HCT116 (cell line): ENCODE measurements at regions not wholly inside any gene's neighbourhood (a gene's known extent, or its start where the extent isn't known, plus 50 kb on each side); places are given as distances from the start of the nearest gene placed in this dataset.

Experiments
- ATAC-seq: fragments of 200-7000 bp; cut with Tn5 transposase; 2 replicates; pipeline ENCODE4 v1.9.1; 2020; ENCODE audit warnings: mild to moderate bottlenecking, moderate library complexity
- BruUV-seq: library from RNA; stranded (reverse); fragments of 400-500 nt; replicated peaks from 2 replicates; lab custom pipeline; 2021; lab: Mats Ljungman, UMichigan
- CTCF ChIA-PET: fragments of 300-600 bp; sonication (Branson Sonifier 250); formaldehyde crosslinking; loops from one replicate; lab custom pipeline; 2021; ENCODE audit warnings: antibody characterized with exemption; lab: Charles Lee
- POLR2A ChIA-PET: fragments of 300-600, 350-600 bp; sonication (Branson Sonifier 250); formaldehyde crosslinking; loops from one replicate; lab custom pipeline; 2021; ENCODE audit warnings: antibody characterized with exemption; lab: Charles Lee
- RAD21 ChIA-PET, 2 experiments: fragments of 300-600 bp; sonication (Branson Sonifier 250); formaldehyde crosslinking; loops; one replicate each; lab custom pipeline; 2023; ENCODE audit warnings: low total read pairs in 2 of 2; ENCODE audit not compliant: uncharacterized antibody in 2 of 2, unreplicated experiment in 2 of 2, low non-redundant PET in 1 of 2; lab: Charles Lee
- DNase-seq: peaks from one replicate; pipeline ENCODE4 v3.0.0-alpha.2; 2010; ENCODE audit warnings: low read depth, low spot score
- H2AFZ ChIP-seq: fragments of 200-600 bp; shearing (Covaris generic), sonication (generic); 2 replicates; pipeline ENCODE4 v1.6.1; 2017; ENCODE audit warnings: low read depth, mixed run types, mixed read lengths, antibody characterized with exemption, low read length; ENCODE audit not compliant: poor library complexity, severe bottlenecking
- H3K27ac ChIP-seq: 2 replicates; pipeline ENCODE4 v1.5.1; 2012; ENCODE audit warnings: low read depth, low read length
- H3K27me3 ChIP-seq: fragments of 200-600 bp; sonication (generic); 2 replicates; pipeline ENCODE4 v1.6.1; 2016; ENCODE audit warnings: mixed run types, low read length, mixed read lengths; ENCODE audit not compliant: insufficient read depth
- H3K36me3 ChIP-seq, 2 experiments: fragments of 200-500 bp in 1 of 2; fragments of 200-600 bp in 1 of 2; sonication (Bioruptor generic) in 1 of 2; sonication (generic) in 1 of 2; 2 replicates each; pipeline versions ENCODE4 v1.5.1 to v1.6.1; 2014 to 2016; ENCODE audit warnings: low read length in 2 of 2, inconsistent platforms in 1 of 2, mixed read lengths in 1 of 2, mixed run types in 1 of 2; ENCODE audit not compliant: insufficient read depth in 2 of 2, control insufficient read depth in 1 of 2
- H3K4me1 ChIP-seq, 2 experiments: fragments of 200-600 bp in 1 of 2; sonication (generic) in 1 of 2; 2 replicates each; pipeline versions ENCODE4 v1.5.1 to v1.6.1; 2012 to 2017; ENCODE audit warnings: low read length in 2 of 2, inconsistent platforms in 1 of 2, mild to moderate bottlenecking in 1 of 2, mixed read lengths in 1 of 2, mixed run types in 1 of 2, moderate library complexity in 1 of 2; ENCODE audit not compliant: insufficient read depth in 2 of 2, control insufficient read depth in 1 of 2
- H3K4me2 ChIP-seq: fragments of 200-600 bp; sonication (generic); 2 replicates; pipeline ENCODE4 v1.6.1; 2017; ENCODE audit warnings: mixed run types, low read length, mixed read lengths
- H3K4me3 ChIP-seq, 2 experiments: fragments of 200-600 bp in 1 of 2; sonication (generic) in 1 of 2; replicated peaks in 1 of 2; 2 replicates each; pipeline ENCODE4 v1.5.1; 2011 to 2016; ENCODE audit warnings: low read length in 2 of 2, control low read depth in 1 of 2, low read depth in 1 of 2, mild to moderate bottlenecking in 1 of 2, mixed read lengths in 1 of 2, mixed run types in 1 of 2
- H3K79me2 ChIP-seq: fragments of 200-600 bp; sonication (generic); 2 replicates; pipeline ENCODE4 v1.6.1; 2017; ENCODE audit warnings: mild to moderate bottlenecking, mixed run types, low read length, moderate library complexity, mixed read lengths; ENCODE audit not compliant: insufficient read depth
- H3K9ac ChIP-seq: fragments of 200-600 bp; sonication (generic); 2 replicates; pipeline ENCODE4 v1.6.1; 2016; ENCODE audit warnings: low read length, mixed read lengths
- H3K9me2 ChIP-seq: fragments of 200-600 bp; sonication (generic), shearing (Covaris generic); 2 replicates; pipeline ENCODE4 v1.6.1; 2017; ENCODE audit warnings: mixed run types, mild to moderate bottlenecking, moderate library complexity; ENCODE audit not compliant: insufficient read depth
- H3K9me3 ChIP-seq, 2 experiments: fragments of 200-500 bp in 1 of 2; fragments of 200-600 bp in 1 of 2; sonication (Bioruptor generic) in 1 of 2; sonication (generic) in 1 of 2; 2 replicates each; pipeline ENCODE4 v1.6.1; 2014 to 2017; ENCODE audit warnings: low read length in 2 of 2, mixed read lengths in 2 of 2, inconsistent platforms in 1 of 2, low read depth in 1 of 2, mild to moderate bottlenecking in 1 of 2, mixed run types in 1 of 2, moderate library complexity in 1 of 2; ENCODE audit not compliant: control insufficient read depth in 1 of 2, insufficient read depth in 1 of 2
- H4K20me1 ChIP-seq: fragments of 200-600 bp; sonication (generic), shearing (Covaris generic); 2 replicates; pipeline ENCODE4 v1.6.1; 2017; ENCODE audit warnings: mixed run types, mild to moderate bottlenecking, moderate library complexity; ENCODE audit not compliant: insufficient read depth
- CBX3 ChIP-seq: IDR thresholded peaks from 2 replicates; pipeline ENCODE4 v1.6.1; 2012; ENCODE audit warnings: low read depth
- CEBPB ChIP-seq: IDR thresholded peaks from 2 replicates; pipeline ENCODE4 v1.6.1; 2012; ENCODE audit warnings: low read depth
- EGR1 ChIP-seq: IDR thresholded peaks from 2 replicates; pipeline ENCODE4 v1.6.1; 2012; ENCODE audit warnings: low read depth
- ELF1 ChIP-seq: IDR thresholded peaks from 2 replicates; pipeline ENCODE4 v1.6.1; 2012; ENCODE audit warnings: low read depth, borderline replicate concordance
- EZH2 ChIP-seq: fragments of 200-600 bp; sonication (generic); IDR thresholded peaks from 2 replicates; pipeline ENCODE4 v1.6.1; 2017; ENCODE audit warnings: antibody characterized with exemption, mixed run types
- EZH2phosphoT487 ChIP-seq: fragments of 200-600 bp; IDR thresholded peaks from 2 replicates; pipeline ENCODE4 v1.6.1; 2018; ENCODE audit warnings: antibody characterized with exemption, borderline replicate concordance
- FOSL1 ChIP-seq: IDR thresholded peaks from 2 replicates; pipeline ENCODE4 v1.6.1; 2012; ENCODE audit warnings: low read depth
- JUND ChIP-seq: IDR thresholded peaks from 2 replicates; pipeline ENCODE4 v1.6.1; 2012
- RAD21 ChIP-seq: IDR thresholded peaks from 2 replicates; pipeline ENCODE4 v1.6.1; 2012; ENCODE audit warnings: low read depth, mild to moderate bottlenecking
- SIN3A ChIP-seq: IDR thresholded peaks from 2 replicates; pipeline ENCODE4 v1.6.1; 2012; ENCODE audit warnings: low read depth
- TCF7L2 ChIP-seq: IDR thresholded peaks from 2 replicates; pipeline ENCODE4 v1.7.0; 2011; ENCODE audit warnings: borderline replicate concordance, inconsistent platforms; ENCODE audit not compliant: insufficient read depth, insufficient read length; ENCODE audit errors: extremely low read depth
- ZBTB33 ChIP-seq: IDR thresholded peaks from 2 replicates; pipeline ENCODE4 v1.6.1; 2011; ENCODE audit warnings: mild to moderate bottlenecking, low read length, moderate library complexity; ENCODE audit not compliant: insufficient replicate concordance; ENCODE audit errors: extremely low read depth
- ZFX ChIP-seq: fragments of 450-650 bp; IDR thresholded peaks from 2 replicates; pipeline ENCODE4 v1.6.1; 2017
- ZNF274 ChIP-seq: fragments of 200-500 bp; sonication (Bioruptor generic); IDR thresholded peaks from 2 replicates; pipeline ENCODE4 v1.6.1; 2014; ENCODE audit warnings: mild to moderate bottlenecking, low read depth, low read length, inconsistent platforms
- intact Hi-C: fragments of 100-400 bp; cut with micrococcal nuclease; formaldehyde crosslinking; loops from 2 replicates; pipeline ENCODE4 v1.10.0; 2022
- TF ChIP-seq, protein P1 (sequence below): IDR thresholded peaks from 2 replicates; pipeline ENCODE4 v1.6.1; 2012; ENCODE audit warnings: low read depth
- TF ChIP-seq, protein P2 (sequence below): IDR thresholded peaks from 2 replicates; pipeline ENCODE4 v1.6.1; 2012
- TF ChIP-seq, protein P3 (sequence below), 3 experiments: fragments of 200-600 bp in 1 of 3; sonication (generic) in 1 of 3; IDR thresholded peaks in 2 of 3; conservative IDR thresholded peaks in 1 of 3; 2 replicates each; pipeline ENCODE4 v1.5.1; 2012 to 2017; ENCODE audit warnings: low read depth in 2 of 3, low read length in 2 of 3, antibody characterized with exemption in 1 of 3, borderline replicate concordance in 1 of 3, control low read depth in 1 of 3, mild to moderate bottlenecking in 1 of 3, mixed read lengths in 1 of 3, mixed run types in 1 of 3, moderate library complexity in 1 of 3; ENCODE audit not compliant: insufficient read depth in 1 of 3

- Histone ChIP-seq H3K4me3 (no peak overlapping the region), H3K4me2 (no peak overlapping the region), H3K27me3 (no peaks in the 10 kb centered on the region), H3K9ac (no peak overlapping the region), H2AFZ (no peak overlapping the region), H3K4me1 (no peaks in the 10 kb centered on the region), H3K27ac (no peak overlapping the region), H3K9me2 (no peaks in the 10 kb centered on the region), H4K20me1 (no peaks in the 10 kb centered on the region), H3K9me3 (no peaks in the 10 kb centered on the region), H3K36me3 (no peaks in the 10 kb centered on the region), H3K79me2 (no peaks in the 10 kb centered on the region)
- CTCF ChIA-PET, result no interaction called here
- intact Hi-C loops, result no loop called here
- ATAC-seq, result no peak
- POLR2A ChIA-PET, result no interaction called here
- no TSS peak for BruUV-seq
- RAD21 ChIA-PET, result no interaction called here
- no peak for DNase-seq
- TF ChIP-seq CEBPB (no peak), RAD21 (no peak), ZFX (no peak), JUND (no peak), ELF1 (no peak), ZNF274 (no peak), EZH2 (no peak), TCF7L2 (no peak), FOSL1 (no peak), CBX3 (no peak), EGR1 (no peak), EZH2phosphoT487 (no peak), SIN3A (no peak), ZBTB33 (no peak)
- TF ChIP-seq, protein P1, sequence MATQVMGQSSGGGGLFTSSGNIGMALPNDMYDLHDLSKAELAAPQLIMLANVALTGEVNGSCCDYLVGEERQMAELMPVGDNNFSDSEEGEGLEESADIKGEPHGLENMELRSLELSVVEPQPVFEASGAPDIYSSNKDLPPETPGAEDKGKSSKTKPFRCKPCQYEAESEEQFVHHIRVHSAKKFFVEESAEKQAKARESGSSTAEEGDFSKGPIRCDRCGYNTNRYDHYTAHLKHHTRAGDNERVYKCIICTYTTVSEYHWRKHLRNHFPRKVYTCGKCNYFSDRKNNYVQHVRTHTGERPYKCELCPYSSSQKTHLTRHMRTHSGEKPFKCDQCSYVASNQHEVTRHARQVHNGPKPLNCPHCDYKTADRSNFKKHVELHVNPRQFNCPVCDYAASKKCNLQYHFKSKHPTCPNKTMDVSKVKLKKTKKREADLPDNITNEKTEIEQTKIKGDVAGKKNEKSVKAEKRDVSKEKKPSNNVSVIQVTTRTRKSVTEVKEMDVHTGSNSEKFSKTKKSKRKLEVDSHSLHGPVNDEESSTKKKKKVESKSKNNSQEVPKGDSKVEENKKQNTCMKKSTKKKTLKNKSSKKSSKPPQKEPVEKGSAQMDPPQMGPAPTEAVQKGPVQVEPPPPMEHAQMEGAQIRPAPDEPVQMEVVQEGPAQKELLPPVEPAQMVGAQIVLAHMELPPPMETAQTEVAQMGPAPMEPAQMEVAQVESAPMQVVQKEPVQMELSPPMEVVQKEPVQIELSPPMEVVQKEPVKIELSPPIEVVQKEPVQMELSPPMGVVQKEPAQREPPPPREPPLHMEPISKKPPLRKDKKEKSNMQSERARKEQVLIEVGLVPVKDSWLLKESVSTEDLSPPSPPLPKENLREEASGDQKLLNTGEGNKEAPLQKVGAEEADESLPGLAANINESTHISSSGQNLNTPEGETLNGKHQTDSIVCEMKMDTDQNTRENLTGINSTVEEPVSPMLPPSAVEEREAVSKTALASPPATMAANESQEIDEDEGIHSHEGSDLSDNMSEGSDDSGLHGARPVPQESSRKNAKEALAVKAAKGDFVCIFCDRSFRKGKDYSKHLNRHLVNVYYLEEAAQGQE, result no peak
- TF ChIP-seq, protein P2, sequence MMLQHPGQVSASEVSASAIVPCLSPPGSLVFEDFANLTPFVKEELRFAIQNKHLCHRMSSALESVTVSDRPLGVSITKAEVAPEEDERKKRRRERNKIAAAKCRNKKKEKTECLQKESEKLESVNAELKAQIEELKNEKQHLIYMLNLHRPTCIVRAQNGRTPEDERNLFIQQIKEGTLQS, result no peak
- TF ChIP-seq, protein P3, sequence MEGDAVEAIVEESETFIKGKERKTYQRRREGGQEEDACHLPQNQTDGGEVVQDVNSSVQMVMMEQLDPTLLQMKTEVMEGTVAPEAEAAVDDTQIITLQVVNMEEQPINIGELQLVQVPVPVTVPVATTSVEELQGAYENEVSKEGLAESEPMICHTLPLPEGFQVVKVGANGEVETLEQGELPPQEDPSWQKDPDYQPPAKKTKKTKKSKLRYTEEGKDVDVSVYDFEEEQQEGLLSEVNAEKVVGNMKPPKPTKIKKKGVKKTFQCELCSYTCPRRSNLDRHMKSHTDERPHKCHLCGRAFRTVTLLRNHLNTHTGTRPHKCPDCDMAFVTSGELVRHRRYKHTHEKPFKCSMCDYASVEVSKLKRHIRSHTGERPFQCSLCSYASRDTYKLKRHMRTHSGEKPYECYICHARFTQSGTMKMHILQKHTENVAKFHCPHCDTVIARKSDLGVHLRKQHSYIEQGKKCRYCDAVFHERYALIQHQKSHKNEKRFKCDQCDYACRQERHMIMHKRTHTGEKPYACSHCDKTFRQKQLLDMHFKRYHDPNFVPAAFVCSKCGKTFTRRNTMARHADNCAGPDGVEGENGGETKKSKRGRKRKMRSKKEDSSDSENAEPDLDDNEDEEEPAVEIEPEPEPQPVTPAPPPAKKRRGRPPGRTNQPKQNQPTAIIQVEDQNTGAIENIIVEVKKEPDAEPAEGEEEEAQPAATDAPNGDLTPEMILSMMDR (IDR thresholded peaks at IDR 0.05 in 2 of 3, conservative IDR thresholded peaks at IDR 0.05 in 1 of 3; ENCODE audit: borderline replicate concordance in 1 of 3, insufficient read depth in 1 of 3, low read depth in 2 of 3, low read length in 2 of 3), result no peak
These were observed 142.6 kb upstream of the MCHR2 start for GRCh38 chr6:100136590-100136989.
